Thyroid gland (tissue), 4 donors: ENCODE measurements at regions not wholly inside any gene's neighbourhood (a gene's known extent, or its start where the extent isn't known, plus 50 kb on each side); places are given as distances from the start of the nearest gene placed in this dataset.

Source experiments
- DNase-seq, 2 donors: peaks; one replicate each; pipeline ENCODE4 v3.0.0-alpha.2; 2019
- H3K27ac ChIP-seq, 3 donors: fragments of 200-600 bp; sonication (generic); 1 replicate in 2 of 3; 2 replicates in 1 of 3; pipeline ENCODE4 v1.5.1; 2016 to 2019; ENCODE audit warnings: mild to moderate bottlenecking in 1 of 3, moderate library complexity in 1 of 3
- H3K27me3 ChIP-seq: fragments of 200-600 bp; sonication (generic); one replicate; pipeline ENCODE4 v1.5.1; 2019
- H3K36me3 ChIP-seq, 2 donors: fragments of 200-600 bp; sonication (generic); one replicate each; pipeline ENCODE4 v1.5.1; 2016 to 2019
- H3K4me1 ChIP-seq, 2 donors: fragments of 200-600 bp; sonication (generic); one replicate each; pipeline ENCODE4 v1.5.1; 2017 to 2019
- H3K4me3 ChIP-seq, 3 donors: fragments of 200-600 bp; sonication (generic); replicated peaks in 1 of 3; 1 replicate in 2 of 3; 2 replicates in 1 of 3; pipeline ENCODE4 v1.5.1; 2016; ENCODE audit warnings: mild to moderate bottlenecking in 1 of 3
- H3K9me3 ChIP-seq: fragments of 200-600 bp; sonication (generic); one replicate; pipeline ENCODE4 v1.5.1; 2017
- CTCF ChIP-seq, 6 experiments: fragments of 200-600 bp in 3 of 6; fragments of 450-650 bp in 3 of 6; sonication (generic) in 3 of 6; IDR thresholded peaks; one replicate each; pipeline ENCODE4 v1.5.1; 2016 to 2019; ENCODE audit warnings: antibody characterized with exemption in 6 of 6, mild to moderate bottlenecking in 2 of 6, inconsistent platforms in 1 of 6, moderate library complexity in 1 of 6
- POLR2A ChIP-seq, 2 donors: fragments of 450-650 bp; IDR thresholded peaks; one replicate each; pipeline ENCODE4 v1.6.1; 2017; ENCODE audit warnings: antibody characterized with exemption in 2 of 2, mild to moderate bottlenecking in 2 of 2, moderate library complexity in 1 of 2
- WGBS, 2 donors: methylation state at CpG; one replicate each; pipeline ENCODE4 v1.1.5; 2017; 5-methylcytosine and 5-hydroxymethylcytosine counted together
- intact Hi-C: fragments of 100-400 bp; cut with DNase I; formaldehyde crosslinking; loops from one replicate; pipeline ENCODE4 v1.15.1; 2023

GRCh38 chr11:16598906-16599305 lies 139.5 kb upstream of the C11orf58 start:
- 95 to 96% methylated on average over 7 of the region's 7 CpGs for WGBS, 2 donors
- Histone ChIP-seq H3K9me3 (no peaks in the 10 kb centered on the region), H3K36me3 (no peaks in the 10 kb centered on the region), H3K27me3 (no peaks in the 10 kb centered on the region), H3K4me1 (peaks cover 7 to 8% of the 10 kb centered on the region in 2 donors), H3K27ac (no peak overlapping the region), H3K4me3 (no peak overlapping the region)
- TF ChIP-seq CTCF (IDR thresholded peaks at IDR 0.05) (no peak), POLR2A (IDR thresholded peaks at IDR 0.05) (no peak)
- intact Hi-C loops, result no loop called here
- no peak for DNase-seq

GRCh38 chr11:16598032-16598431 lies 140.4 kb upstream of the C11orf58 start:
- WGBS, 2 donors, result 58 to 80% methylated on average over 1 of the region's 1 CpG
- intact Hi-C loops, result no loop called here

GRCh38 chr11:16596231-16596630 lies 142.2 kb upstream of the C11orf58 start:
- intact Hi-C loops, result no loop called here
- H3K4me3 ChIP-seq, result no peak overlapping the region
- DNase-seq, result no peak
- no peaks in the 10 kb centered on the region for H3K4me1 ChIP-seq
- WGBS, 2 donors, result 77 to 86% methylated on average over 2 of the region's 2 CpGs
- no peaks in the 10 kb centered on the region for H3K27me3 ChIP-seq
- no peak overlapping the region for H3K27ac ChIP-seq
- TF ChIP-seq CTCF (IDR thresholded peaks at IDR 0.05) (no peak), POLR2A (IDR thresholded peaks at IDR 0.05) (no peak)
- no peaks in the 10 kb centered on the region for H3K36me3 ChIP-seq
- H3K9me3 ChIP-seq, result no peaks in the 10 kb centered on the region

More at GRCh38 chr11:16598032-16598431, 140.4 kb upstream of the C11orf58 start:
- Histone ChIP-seq H3K4me1 (no peaks in the 10 kb centered on the region), H3K9me3 (no peaks in the 10 kb centered on the region), H3K4me3 (no peak overlapping the region), H3K27me3 (no peaks in the 10 kb centered on the region), H3K36me3 (no peaks in the 10 kb centered on the region), H3K27ac (no peak overlapping the region)
- no peak for DNase-seq
- TF ChIP-seq POLR2A (IDR thresholded peaks at IDR 0.05) (no peak), CTCF (IDR thresholded peaks at IDR 0.05) (no peak)

- no peak for DNase-seq
- no peak overlapping the region for H3K4me3 ChIP-seq
- H3K36me3 ChIP-seq, result no peaks in the 10 kb centered on the region
- intact Hi-C loops, result no loop called here
- H3K27ac ChIP-seq, result no peak overlapping the region
- H3K4me1 ChIP-seq, result no peaks in the 10 kb centered on the region
- no peaks in the 10 kb centered on the region for H3K27me3 ChIP-seq
- no peak for TF ChIP-seq POLR2A (IDR thresholded peaks at IDR 0.05)
- TF ChIP-seq CTCF (IDR thresholded peaks at IDR 0.05), result no peak
- H3K9me3 ChIP-seq, result no peaks in the 10 kb centered on the region
These were observed 147.3 kb upstream of the C11orf58 start for GRCh38 chr11:16591157-16591556.

- intact Hi-C loops, result no loop called here
- Histone ChIP-seq H3K4me3 (no peak overlapping the region), H3K36me3 (no peaks in the 10 kb centered on the region), H3K4me1 (no peaks in the 10 kb centered on the region), H3K27me3 (no peaks in the 10 kb centered on the region), H3K27ac (no peak overlapping the region), H3K9me3 (no peaks in the 10 kb centered on the region)
- DNase-seq, result peak; percentile 36 to 52
- 0 to 5% methylated on average over 1 of the region's 1 CpG for WGBS, 2 donors
- TF ChIP-seq POLR2A (IDR thresholded peaks at IDR 0.05) (no peak), CTCF (IDR thresholded peaks at IDR 0.05) (no peak)
These were observed 150.8 kb upstream of the C11orf58 start for GRCh38 chr11:16587670-16588069.
